GM21723 (cell line): ENCODE measurements at regions not wholly inside any gene's neighbourhood (a gene's known extent, or its start where the extent isn't known, plus 50 kb on each side); places are given as distances from the start of the nearest gene placed in this dataset.

Experiments
- ATAC-seq: cut with Tn5 transposase; IDR thresholded peaks from one replicate; pipeline ENCODE4 v1.9.1; 2021; ENCODE audit warnings: mild to moderate bottlenecking, moderate library complexity; ENCODE audit not compliant: unreplicated experiment

DNA sequence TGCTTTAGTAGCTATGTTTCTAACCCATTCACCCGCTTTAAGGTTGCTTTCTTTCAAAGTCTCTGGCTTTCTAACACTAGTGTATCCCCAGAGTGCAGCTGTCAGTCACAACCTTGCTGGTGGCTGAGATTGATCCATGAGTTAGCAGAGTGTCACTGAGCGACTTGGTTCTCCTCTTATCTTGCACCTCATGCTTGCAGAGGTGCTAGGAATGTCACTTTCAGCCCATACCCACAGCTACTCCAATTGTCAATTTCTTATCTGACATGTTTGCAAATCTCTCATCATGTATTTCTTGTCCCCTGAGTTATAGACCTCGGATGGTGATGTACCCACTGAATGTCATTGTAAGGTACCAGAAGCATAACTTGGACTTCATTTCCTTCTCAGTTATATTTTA lies 1110.2 kb downstream of the GALC start:
- no peak for ATAC-seq

DNA sequence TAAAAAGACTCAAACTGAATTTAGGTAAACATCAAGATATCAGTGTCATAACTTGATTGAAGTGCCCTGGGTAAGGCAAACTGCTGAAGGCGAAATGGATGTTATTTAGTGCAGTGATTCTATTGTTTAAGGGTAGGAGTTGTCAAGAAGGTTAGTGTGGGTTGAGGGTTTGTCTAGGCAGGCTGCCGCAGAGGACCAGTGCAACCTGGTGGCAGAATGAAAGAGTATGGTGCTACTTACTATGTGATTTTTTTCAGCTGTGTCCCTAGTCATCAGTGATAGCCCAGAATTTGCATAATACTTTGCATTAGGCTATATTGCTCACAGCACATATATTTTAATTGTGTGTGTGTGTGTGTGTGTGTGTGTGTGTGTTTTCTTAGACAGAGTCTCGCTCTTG lies 1127.0 kb downstream of the GALC start:
- no peak for ATAC-seq

GRCh38 chr14:86858591-86858990 lies 1134.4 kb downstream of the GALC start:
- no peak for ATAC-seq

DNA sequence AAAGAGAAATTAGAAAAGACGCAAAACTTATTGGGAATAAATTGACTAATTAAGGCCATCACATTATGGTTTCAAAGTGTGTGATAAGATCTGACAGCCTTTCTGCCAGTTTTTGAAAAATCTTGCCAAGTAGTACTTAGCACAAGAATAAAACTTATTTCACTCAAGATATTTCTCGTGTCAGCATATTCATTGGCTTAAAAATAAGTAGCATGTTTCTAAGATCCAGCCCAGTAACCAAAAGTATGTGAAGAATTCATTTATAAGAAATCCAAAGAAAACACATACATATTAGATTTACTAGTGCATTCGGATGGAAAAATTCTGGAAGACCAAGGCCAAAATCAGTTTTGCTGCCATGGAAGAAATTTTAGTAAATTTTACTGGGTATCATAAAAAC lies 1135.0 kb downstream of the GALC start:
- ATAC-seq = no peak

GRCh38 chr14:86852530-86852929 lies 1140.5 kb downstream of the GALC start:
- ATAC-seq = no peak

DNA sequence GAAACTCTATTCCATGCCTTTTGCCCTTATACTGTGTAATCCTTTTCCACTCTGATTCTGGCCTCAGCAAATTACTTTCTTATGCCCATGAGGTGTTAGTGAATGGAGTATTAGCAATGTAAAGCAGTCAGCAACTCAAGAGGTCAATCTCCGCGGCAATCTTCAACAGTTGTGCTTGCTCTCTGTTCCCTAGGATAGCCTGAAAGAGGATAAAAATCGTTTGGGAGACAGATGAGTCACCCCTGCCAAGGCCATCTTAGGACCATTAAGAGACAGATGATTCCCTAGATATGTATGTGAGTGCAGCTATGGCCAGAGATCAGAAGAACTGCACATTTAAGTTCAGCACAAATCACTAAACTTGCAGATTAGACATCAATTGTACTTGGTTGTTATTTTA lies 1145.8 kb downstream of the GALC start:
- ATAC-seq = no peak

- no peak for ATAC-seq
Observed at GRCh38 chr14:86838363-86838762, 1154.6 kb downstream of the GALC start.

DNA sequence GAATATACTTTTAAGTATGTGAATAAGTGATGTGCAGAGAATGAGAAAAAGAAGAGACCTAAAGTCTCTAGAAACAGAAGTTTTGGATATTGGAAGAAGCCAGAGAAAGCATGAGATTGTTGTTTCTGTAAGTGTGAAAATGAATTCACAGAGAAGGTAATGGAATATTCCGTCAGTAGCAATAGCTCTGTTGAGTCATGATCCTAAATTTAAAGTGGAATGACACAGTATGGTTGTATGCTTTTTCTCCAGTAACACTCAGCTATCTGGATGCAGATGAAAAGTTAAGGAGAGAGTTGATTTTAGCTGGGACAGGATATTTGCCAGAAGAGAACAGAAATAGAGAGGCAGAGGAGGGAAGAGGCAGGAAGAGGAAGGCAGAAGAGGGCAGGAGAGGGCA lies 1166.3 kb downstream of the GALC start:
- no peak for ATAC-seq

DNA sequence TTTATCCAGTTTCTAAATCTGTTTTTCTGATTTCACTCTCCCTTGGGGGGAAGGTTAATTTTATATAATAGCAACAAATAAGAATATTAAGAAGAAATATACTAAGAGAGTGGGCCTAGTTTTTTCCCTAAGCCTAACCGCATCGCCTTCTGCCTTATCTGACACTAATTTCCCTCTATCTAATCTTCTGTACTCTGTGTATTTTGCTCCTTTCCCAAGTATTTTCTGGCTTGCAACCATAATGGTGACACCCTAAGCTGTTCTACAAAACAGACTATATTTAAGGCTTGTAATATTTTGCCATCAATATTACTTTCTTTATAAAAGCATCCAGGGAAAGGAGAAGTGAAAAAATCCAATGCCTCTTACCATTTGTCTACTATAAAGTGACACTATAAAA lies 1168.8 kb downstream of the GALC start:
- no peak for ATAC-seq

GRCh38 chr14:86823581-86823980 lies 1169.4 kb downstream of the GALC start:
- no peak for ATAC-seq

DNA sequence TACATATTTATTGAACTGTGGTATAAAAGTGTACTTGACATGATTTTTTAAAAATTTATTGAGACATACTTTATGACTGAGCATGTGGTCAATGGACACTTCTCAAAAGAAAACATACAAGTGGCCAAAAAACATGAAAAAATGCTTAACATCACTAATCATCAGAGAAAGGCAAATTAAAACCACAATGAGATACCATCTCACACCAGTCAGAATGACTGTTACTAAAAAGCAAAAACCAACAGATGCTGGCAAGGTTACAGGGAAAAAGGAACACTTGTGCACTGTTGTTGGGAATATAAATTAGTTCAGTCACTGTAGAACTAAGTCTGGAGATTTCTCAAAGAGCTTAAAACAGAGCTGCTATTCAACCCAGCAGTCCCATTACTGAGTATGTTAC lies 1177.6 kb downstream of the GALC start:
- ATAC-seq = no peak

DNA sequence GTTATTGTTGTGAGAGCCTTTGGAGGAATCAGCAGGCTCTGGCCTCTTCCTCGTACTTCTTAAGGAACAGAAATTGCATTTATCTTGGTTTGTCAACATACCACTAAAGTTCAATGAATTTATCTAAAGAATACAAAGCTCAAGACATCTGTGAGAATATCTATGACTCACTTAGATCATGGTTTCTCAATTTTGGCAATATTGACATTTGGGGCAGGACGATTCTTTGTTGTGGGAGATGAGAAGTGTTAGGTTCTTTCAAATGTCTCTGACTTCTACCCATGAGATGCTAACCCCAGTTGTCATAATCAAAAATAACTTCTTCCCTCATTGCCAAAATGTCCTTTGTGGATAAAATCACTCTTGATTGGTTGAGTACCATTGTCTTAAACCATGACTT lies 1190.3 kb downstream of the GALC start:
- no peak for ATAC-seq

- ATAC-seq = no peak
Observed at GRCh38 chr14:86799244-86799647, 1193.7 kb downstream of the GALC start.

- ATAC-seq = no peak
Observed at GRCh38 chr14:86798330-86798729, 1194.7 kb downstream of the GALC start.

DNA sequence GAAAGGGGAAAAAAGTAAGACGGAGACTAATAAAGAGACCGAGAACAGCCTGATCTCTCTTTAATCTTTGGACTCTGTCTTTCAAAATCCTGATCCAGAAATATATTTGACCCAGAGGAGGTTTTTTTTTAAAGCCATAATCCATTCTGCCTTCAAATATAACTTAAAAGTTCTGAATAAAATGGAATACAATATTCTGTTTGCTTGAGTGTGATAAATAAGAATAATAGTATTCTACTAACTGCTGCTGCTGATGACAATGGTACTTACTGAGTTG lies 1196.0 kb downstream of the GALC start:
- ATAC-seq = no peak

- no peak for ATAC-seq
Observed at GRCh38 chr14:86796221-86797074, 1196.5 kb downstream of the GALC start.

- no peak for ATAC-seq
Observed at GRCh38 chr14:86794689-86795088, 1198.3 kb downstream of the GALC start.

DNA sequence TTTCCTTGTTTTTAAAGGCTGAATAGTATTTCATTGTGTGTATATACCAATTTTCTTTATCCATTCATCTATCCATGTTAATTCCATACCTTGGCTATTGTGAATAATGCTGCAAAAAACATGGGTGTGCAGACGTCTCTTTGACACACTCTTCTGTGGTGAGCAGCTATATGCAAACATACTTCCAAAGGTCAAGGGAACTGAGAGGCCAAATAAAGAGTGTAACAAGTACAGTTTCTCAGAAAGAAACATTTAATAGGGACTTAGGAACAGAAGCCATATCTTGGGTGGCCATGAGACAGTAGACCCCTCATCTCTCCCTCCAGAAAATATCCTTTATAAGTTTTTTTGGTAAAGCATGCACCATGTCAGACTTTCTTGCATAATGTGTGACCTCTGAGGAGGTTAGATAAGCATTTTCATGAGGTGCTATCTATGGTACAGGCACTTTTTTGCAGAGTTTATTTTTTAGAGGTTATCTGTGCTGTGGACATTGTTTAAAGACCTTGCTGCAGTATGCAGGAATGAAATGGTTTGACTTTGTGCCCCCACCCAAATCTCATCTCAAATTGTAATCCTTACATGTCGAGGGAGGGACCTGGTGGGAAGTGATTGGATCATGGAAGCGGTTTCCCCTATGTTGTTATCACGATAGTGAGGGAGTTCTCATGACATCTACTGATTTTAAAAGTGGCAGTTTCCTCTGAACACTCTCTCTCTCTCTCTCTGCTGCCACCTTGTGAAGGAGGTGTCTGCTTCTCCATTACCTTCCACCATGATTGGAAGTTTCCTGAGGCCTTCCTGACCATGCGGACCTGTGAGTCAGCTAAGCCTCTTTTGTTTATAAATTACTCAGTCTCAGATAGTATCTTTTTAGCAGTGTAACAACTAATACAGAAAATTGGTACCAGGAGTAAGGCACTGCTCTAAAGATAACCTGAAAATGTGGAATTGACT lies 1202.3 kb downstream of the GALC start:
- no peak for ATAC-seq

DNA sequence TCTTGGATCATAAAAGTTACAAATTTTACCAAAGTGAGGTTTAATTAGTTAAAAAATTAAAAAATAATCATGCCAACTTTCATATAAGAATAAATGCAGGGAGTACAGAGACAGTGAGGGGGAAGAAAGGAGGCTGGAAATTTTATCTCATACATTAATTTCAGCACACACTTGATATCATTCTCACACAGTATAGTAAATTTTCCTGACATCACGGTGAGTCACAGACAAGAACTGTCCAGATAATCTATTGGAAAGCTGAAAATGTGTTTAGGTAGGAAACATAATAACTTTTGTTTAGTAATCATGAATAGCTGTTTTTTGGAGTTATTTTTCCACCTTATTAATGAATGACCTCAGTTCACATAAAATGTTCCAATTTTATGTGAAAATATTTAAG lies 1204.8 kb downstream of the GALC start:
- ATAC-seq = no peak

DNA sequence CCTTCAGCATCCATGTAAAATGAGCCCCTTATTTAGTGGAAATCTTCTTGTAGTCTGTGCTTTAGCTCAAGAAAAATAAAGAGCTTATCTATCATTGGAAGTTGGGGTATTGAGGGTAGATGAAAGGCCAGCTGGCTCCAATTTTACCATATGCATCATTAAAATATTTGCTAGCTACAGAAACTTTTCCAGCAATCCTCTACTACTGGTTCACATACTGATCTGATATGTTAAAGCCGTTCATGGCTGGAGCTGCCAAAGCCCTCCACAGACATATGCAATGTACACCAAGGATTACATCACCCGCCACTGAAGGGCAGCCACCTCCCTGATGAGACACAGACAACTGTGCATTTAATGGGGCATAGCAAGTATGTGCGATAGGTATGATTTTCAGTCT lies 1205.3 kb downstream of the GALC start:
- ATAC-seq = no peak

GRCh38 chr14:86782092-86782580 lies 1210.8 kb downstream of the GALC start:
- ATAC-seq = no peak
